ENCODE measurements at regions not wholly inside any gene's neighbourhood (a gene's known extent, or its start where the extent isn't known, plus 50 kb on each side); places are given as distances from the start of the nearest gene placed in this dataset.
"Not testable (repeated sequence)": the region's sequence is repeated elsewhere in the genome, so short reads cannot be mapped to it uniquely, and the experiment has no call there.

- not testable (repeated sequence) for H3K27ac ChIP-seq; DNase-seq (ENCODE audit: low read depth, low spot score)
These were observed 347.4 kb downstream of the TUSC7 start for GRCh38 chr3:117056946-117057345.

- DNase-seq (ENCODE audit: low read depth, low spot score) = no peak
These were observed 349.7 kb downstream of the TUSC7 start for GRCh38 chr3:117059067-117059955.

GRCh38 chr3:117059956-117060270 is 350.3 kb downstream of the TUSC7 start:
- no peak for DNase-seq (ENCODE audit: low read depth, low spot score)
- H3K27ac ChIP-seq = no peak overlapping the region

More at GRCh38 chr3:117059067-117059955, 349.7 kb downstream of the TUSC7 start:
- no peak overlapping the region for H3K27ac ChIP-seq

GRCh38 chr3:117063930-117064329 is 354.4 kb downstream of the TUSC7 start:
- no peak for DNase-seq (ENCODE audit: low read depth, low spot score)

GRCh38 chr3:117068301-117068700 is 358.7 kb downstream of the TUSC7 start:
- DNase-seq (ENCODE audit: low read depth, low spot score) = no peak
- no peak overlapping the region for H3K27ac ChIP-seq

More at GRCh38 chr3:117063930-117064329, 354.4 kb downstream of the TUSC7 start:
- H3K27ac ChIP-seq = no peak overlapping the region

- no peak for DNase-seq (ENCODE audit: low read depth, low spot score)
- H3K27ac ChIP-seq = no peak overlapping the region
These were observed 365.2 kb downstream of the TUSC7 start for GRCh38 chr3:117074826-117075225.

GRCh38 chr3:117079997-117080396 is 370.4 kb downstream of the TUSC7 start:
- no peak for DNase-seq (ENCODE audit: low read depth, low spot score)
- H3K27ac ChIP-seq = no peak overlapping the region

GRCh38 chr3:117080872-117081271 is 371.3 kb downstream of the TUSC7 start:
- no peak for DNase-seq (ENCODE audit: low read depth, low spot score)
- H3K27ac ChIP-seq = no peak overlapping the region

GRCh38 chr3:117084277-117084676 is 374.7 kb downstream of the TUSC7 start:
- no peak for DNase-seq (ENCODE audit: low read depth, low spot score)

GRCh38 chr3:117084739-117085270 is 375.2 kb downstream of the TUSC7 start:
- H3K27ac ChIP-seq = no peak overlapping the region
- DNase-seq (ENCODE audit: low read depth, low spot score) = no peak

More at GRCh38 chr3:117084277-117084676, 374.7 kb downstream of the TUSC7 start:
- no peak overlapping the region for H3K27ac ChIP-seq

- no peak overlapping the region for H3K27ac ChIP-seq
- DNase-seq (ENCODE audit: low read depth, low spot score) = no peak
These were observed 382.1 kb downstream of the TUSC7 start for GRCh38 chr3:117091676-117092075.

GRCh38 chr3:117096549-117096948 is 387.0 kb downstream of the TUSC7 start:
- no peak for DNase-seq (ENCODE audit: low read depth, low spot score)
- no peak overlapping the region for H3K27ac ChIP-seq

- H3K27ac ChIP-seq = no peak overlapping the region
- DNase-seq (ENCODE audit: low read depth, low spot score) = no peak
These were observed 387.8 kb downstream of the TUSC7 start for GRCh38 chr3:117097351-117097750.

GRCh38 chr3:117101697-117102096 is 392.1 kb downstream of the TUSC7 start:
- no peak for DNase-seq (ENCODE audit: low read depth, low spot score)
- no peak overlapping the region for H3K27ac ChIP-seq

- H3K27ac ChIP-seq = no peak overlapping the region
- no peak for DNase-seq (ENCODE audit: low read depth, low spot score)
These were observed 392.8 kb downstream of the TUSC7 start for GRCh38 chr3:117102426-117102825.

- DNase-seq (ENCODE audit: low read depth, low spot score) = no peak
These were observed 394.1 kb downstream of the TUSC7 start for GRCh38 chr3:117103675-117104074.

GRCh38 chr3:117104381-117104780 is 394.8 kb downstream of the TUSC7 start:
- H3K27ac ChIP-seq = no peak overlapping the region
- DNase-seq (ENCODE audit: low read depth, low spot score) = no peak

More at GRCh38 chr3:117103675-117104074, 394.1 kb downstream of the TUSC7 start:
- no peak overlapping the region for H3K27ac ChIP-seq

- H3K27ac ChIP-seq = no peak overlapping the region
- no peak for DNase-seq (ENCODE audit: low read depth, low spot score)
These were observed 395.2 kb downstream of the TUSC7 start for GRCh38 chr3:117104792-117105191.

GRCh38 chr3:117105686-117106085 is 396.1 kb downstream of the TUSC7 start:
- no peak for DNase-seq (ENCODE audit: low read depth, low spot score)
- H3K27ac ChIP-seq = no peak overlapping the region

- DNase-seq (ENCODE audit: low read depth, low spot score) = no peak
- no peak overlapping the region for H3K27ac ChIP-seq
These were observed 396.8 kb downstream of the TUSC7 start for GRCh38 chr3:117106396-117106795.

- H3K27ac ChIP-seq = no peak overlapping the region
- DNase-seq (ENCODE audit: low read depth, low spot score) = no peak
These were observed 398.4 kb downstream of the TUSC7 start for GRCh38 chr3:117107946-117108345.

- DNase-seq (ENCODE audit: low read depth, low spot score) = no peak
- H3K27ac ChIP-seq = no peak overlapping the region
These were observed 399.6 kb downstream of the TUSC7 start for GRCh38 chr3:117109178-117109577.

All from epithelial cell of prostate (primary cell).